Prostate gland (tissue), 2 donors: ENCODE measurements at regions not wholly inside any gene's neighbourhood (a gene's known extent, or its start where the extent isn't known, plus 50 kb on each side); places are given as distances from the start of the nearest gene placed in this dataset.

ENCODE experiments used
- DNase-seq: peaks from one replicate; pipeline ENCODE4 v3.0.0-alpha.2; 2019; ENCODE audit warnings: low spot score
- H3K27ac ChIP-seq, 2 donors: fragments of 200-600 bp; sonication (generic); 2 replicates each; pipeline ENCODE4 v1.5.1; 2017 to 2019
- H3K27me3 ChIP-seq: fragments of 200-600 bp; sonication (generic); replicated peaks from 2 replicates; pipeline ENCODE4 v1.5.1; 2019; ENCODE audit not compliant: insufficient read depth
- H3K36me3 ChIP-seq, 2 donors: fragments of 200-600 bp; sonication (generic); 1 replicate in 1 of 2; 2 replicates in 1 of 2; pipeline versions ENCODE4 v1.5.1 to v1.8.1; 2017 to 2019
- H3K4me1 ChIP-seq: fragments of 200-600 bp; sonication (generic); replicated peaks from 2 replicates; pipeline ENCODE4 v1.5.1; 2019
- H3K4me3 ChIP-seq, 2 donors: fragments of 200-600 bp; sonication (generic); 2 replicates each; pipeline ENCODE4 v1.5.1; 2017 to 2019
- H3K9me3 ChIP-seq: fragments of 200-600 bp; sonication (generic); 2 replicates; pipeline ENCODE4 v1.5.1; 2017
- CTCF ChIP-seq, 4 experiments: fragments of 200-600 bp in 2 of 4; fragments of 450-650 bp in 2 of 4; sonication (generic) in 2 of 4; IDR thresholded peaks; 1 replicate in 3 of 4; 2 replicates in 1 of 4; pipeline ENCODE4 v1.5.1; 2016 to 2019; ENCODE audit warnings: antibody characterized with exemption in 4 of 4, mild to moderate bottlenecking in 2 of 4, moderate library complexity in 2 of 4
- POLR2A ChIP-seq: fragments of 450-650 bp; IDR thresholded peaks from one replicate; pipeline ENCODE4 v1.6.1; 2016; ENCODE audit warnings: antibody characterized with exemption, mild to moderate bottlenecking
- POLR2AphosphoS5 ChIP-seq: sonication (generic); formaldehyde crosslinking; IDR thresholded peaks from one replicate; pipeline ENCODE4 v1.6.1; 2017; ENCODE audit warnings: antibody characterized with exemption
- WGBS: methylation state at CpG from one replicate; pipeline ENCODE4 v1.1.5; 2018; 5-methylcytosine and 5-hydroxymethylcytosine counted together
- intact Hi-C: fragments of 100-400 bp; cut with DNase I; formaldehyde crosslinking; loops from one replicate; pipeline ENCODE4 v1.14.2; 2022

DNA sequence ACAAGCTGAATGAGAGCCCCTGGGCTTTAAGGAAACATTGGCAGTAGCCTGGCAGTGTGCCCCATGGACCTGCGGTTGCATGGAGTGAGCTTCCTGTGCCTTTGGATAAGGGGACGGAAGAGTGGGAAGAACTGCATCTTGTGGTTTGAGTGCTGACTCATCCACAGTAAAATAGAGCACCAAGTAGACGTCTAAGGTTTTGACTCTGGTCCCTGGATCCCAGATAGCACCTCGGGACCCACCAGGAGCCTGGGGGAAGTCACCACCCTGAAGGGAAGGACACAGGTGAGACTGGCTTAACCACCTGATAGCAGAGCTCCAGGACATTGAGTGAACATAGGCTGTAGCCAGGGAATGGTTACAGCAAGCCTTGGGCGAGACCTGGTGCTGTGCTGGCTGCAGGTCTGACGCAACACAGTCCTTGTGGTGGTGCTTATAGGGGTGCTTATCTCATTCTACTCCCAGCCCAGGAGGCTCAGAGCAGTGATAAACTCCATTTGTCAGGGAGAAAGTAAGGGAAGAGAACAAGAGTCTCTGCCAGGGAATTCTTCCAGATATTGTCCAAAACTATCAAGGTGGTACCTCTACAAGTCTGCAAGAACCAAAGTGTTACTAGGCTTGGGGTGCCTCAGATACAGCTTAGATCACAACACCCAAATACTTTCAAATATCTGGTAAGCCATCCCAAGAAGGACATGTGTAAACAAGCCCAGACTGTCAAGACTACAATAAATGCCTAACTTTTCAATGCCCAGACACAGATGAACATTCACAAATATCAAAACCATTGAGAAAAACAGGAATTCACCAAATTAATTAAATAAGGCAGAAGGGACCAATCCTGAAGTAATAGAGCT lies 123.6 kb upstream of the TET2 start:
- TF ChIP-seq POLR2A (no peak), CTCF (IDR thresholded peaks at IDR 0.05) (no peak), POLR2AphosphoS5 (no peak)
- 70% methylated on average over 6 of the region's 6 CpGs for WGBS
- H3K9me3 ChIP-seq = no peaks in the 10 kb centered on the region
- H3K27ac ChIP-seq = no peak overlapping the region
- no peak for DNase-seq
- intact Hi-C loops = no loop called here
- no peaks in the 10 kb centered on the region for H3K27me3 ChIP-seq
- no peaks in the 10 kb centered on the region for H3K36me3 ChIP-seq
- H3K4me3 ChIP-seq = no peak overlapping the region
- no peaks in the 10 kb centered on the region for H3K4me1 ChIP-seq

- intact Hi-C loops = no loop called here
- no peaks in the 10 kb centered on the region for H3K4me1 ChIP-seq
- DNase-seq = no peak
- no peaks in the 10 kb centered on the region for H3K36me3 ChIP-seq
- no peak overlapping the region for H3K27ac ChIP-seq
- TF ChIP-seq POLR2AphosphoS5 (no peak), POLR2A (no peak), CTCF (IDR thresholded peaks at IDR 0.05) (no peak)
- H3K9me3 ChIP-seq = no peaks in the 10 kb centered on the region
- no peaks in the 10 kb centered on the region for H3K27me3 ChIP-seq
- no peak overlapping the region for H3K4me3 ChIP-seq
Measured at GRCh38 chr4:105023668-105024055, 123.0 kb upstream of the TET2 start.

DNA sequence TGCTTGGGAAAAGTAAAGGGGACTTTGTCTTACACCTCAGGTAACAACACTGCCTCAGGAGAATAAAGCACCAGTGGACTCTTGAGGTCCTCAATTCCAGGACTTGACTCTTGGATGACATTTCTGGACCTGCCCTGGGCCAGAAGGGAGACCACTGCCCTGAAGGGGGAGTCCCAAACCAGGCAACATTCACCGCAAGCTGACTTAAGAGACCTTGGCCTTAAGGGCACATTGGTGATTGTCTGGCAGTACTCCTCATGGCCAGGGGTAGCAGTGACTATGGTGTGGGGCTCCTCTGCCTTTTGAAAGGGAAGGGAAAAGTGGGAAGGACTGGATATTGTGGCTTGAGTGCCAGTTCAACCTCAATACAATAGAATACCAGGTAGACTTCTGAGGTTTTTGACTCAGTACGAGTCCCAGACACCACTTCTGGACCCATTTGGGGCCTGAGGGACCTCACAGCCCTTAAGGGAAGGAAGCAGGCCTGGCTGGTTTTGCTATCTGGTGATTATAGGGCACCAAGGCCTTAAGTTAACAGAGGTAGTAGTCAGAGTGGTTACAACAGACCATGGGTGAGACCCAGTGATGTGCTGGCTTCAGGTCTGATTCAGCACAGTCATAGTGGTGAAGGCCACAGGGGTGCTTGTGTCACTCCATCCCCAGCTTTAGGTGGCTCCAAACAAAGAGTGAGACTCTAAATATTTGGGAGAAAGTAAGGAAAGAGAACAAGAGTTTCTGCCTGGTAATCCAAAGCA lies 121.2 kb upstream of the TET2 start:
- Histone ChIP-seq H3K4me1 (no peaks in the 10 kb centered on the region), H3K9me3 (no peaks in the 10 kb centered on the region), H3K27ac (no peak overlapping the region), H3K27me3 (no peaks in the 10 kb centered on the region), H3K4me3 (no peak overlapping the region), H3K36me3 (no peaks in the 10 kb centered on the region)
- 94% methylated on average over 2 of the region's 2 CpGs for WGBS
- TF ChIP-seq CTCF (IDR thresholded peaks at IDR 0.05) (no peak), POLR2AphosphoS5 (no peak), POLR2A (no peak)
- intact Hi-C loops = no loop called here
- DNase-seq = no peak

DNA sequence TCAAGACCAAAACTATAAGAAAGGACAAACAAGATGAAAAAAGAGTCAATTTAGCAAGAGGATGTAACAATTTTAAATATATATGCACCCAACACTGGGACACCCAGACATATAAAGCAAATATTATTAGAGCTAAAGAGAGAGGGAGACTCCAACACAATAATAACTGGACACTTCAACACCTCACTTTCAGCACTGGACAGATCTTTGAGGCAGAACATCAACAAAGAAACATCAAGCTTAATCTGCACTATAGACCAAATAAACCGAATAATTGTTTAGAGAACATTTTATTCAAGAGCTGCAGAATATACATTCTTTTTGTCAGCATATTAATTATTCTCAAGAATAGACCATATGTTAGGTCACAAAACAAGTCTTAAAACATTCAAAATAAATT lies 109.7 kb upstream of the TET2 start:
- no peak overlapping the region for H3K4me3 ChIP-seq
- no peaks in the 10 kb centered on the region for H3K36me3 ChIP-seq
- H3K27me3 ChIP-seq = no peaks in the 10 kb centered on the region
- H3K27ac ChIP-seq = no peak overlapping the region
- 92% methylated on average over 1 of the region's 1 CpG for WGBS
- DNase-seq = no peak
- intact Hi-C loops = no loop called here
- H3K9me3 ChIP-seq = no peaks in the 10 kb centered on the region
- no peaks in the 10 kb centered on the region for H3K4me1 ChIP-seq
- TF ChIP-seq CTCF (IDR thresholded peaks at IDR 0.05) (no peak), POLR2AphosphoS5 (no peak), POLR2A (no peak)

- TF ChIP-seq CTCF (IDR thresholded peaks at IDR 0.05) = no peak
- TF ChIP-seq POLR2AphosphoS5 = no peak
- TF ChIP-seq POLR2A = no peak
- no peaks in the 10 kb centered on the region for H3K9me3 ChIP-seq
- no peaks in the 10 kb centered on the region for H3K27me3 ChIP-seq
- no peak overlapping the region for H3K27ac ChIP-seq
- no peak for DNase-seq
- H3K36me3 ChIP-seq = no peaks in the 10 kb centered on the region
- H3K4me1 ChIP-seq = no peaks in the 10 kb centered on the region
- no peak overlapping the region for H3K4me3 ChIP-seq
- intact Hi-C loops = no loop called here
Measured at GRCh38 chr4:105042451-105042850, 104.2 kb upstream of the TET2 start.
